ENCODE measurements at regions not wholly inside any gene's neighbourhood (a gene's known extent, or its start where the extent isn't known, plus 50 kb on each side); places are given as distances from the start of the nearest gene placed in this dataset.

DNA sequence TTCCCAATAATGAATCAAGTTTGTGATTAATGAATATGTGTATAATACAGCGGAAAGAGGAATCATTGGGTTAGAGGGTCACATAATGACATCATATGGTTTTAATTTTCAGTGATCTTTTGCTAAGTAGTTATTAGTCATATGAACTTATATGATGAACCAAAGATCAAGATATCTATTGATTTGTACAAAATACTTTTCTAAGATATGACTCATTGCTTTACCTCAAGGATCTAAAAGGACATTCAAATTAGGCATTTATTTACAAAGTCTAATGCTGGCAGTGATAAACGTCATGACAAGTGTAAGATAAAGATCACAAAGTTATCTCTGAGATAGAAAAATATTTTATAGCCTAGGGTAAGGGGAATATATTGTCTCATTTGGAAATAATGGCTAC, 417.8 kb downstream of the RPL10L start:
- Histone ChIP-seq H3K27ac (ENCODE audit: insufficient read depth, low read depth, low read length) (no peak overlapping the region), H3K9me3 (replicated peaks; ENCODE audit: control insufficient read depth, insufficient read depth, low read length) (no peaks in the 10 kb centered on the region), H3K27me3 (ENCODE audit: control insufficient read depth in 2 of 2, insufficient read depth in 2 of 2, low read length in 2 of 2) (no peaks in the 10 kb centered on the region), H3K36me3 (ENCODE audit: control insufficient read depth in 2 of 2, extremely low read depth in 1 of 2, insufficient read depth in 2 of 2, low read length in 2 of 2) (no peaks in the 10 kb centered on the region), H3K4me1 (ENCODE audit: control insufficient read depth, extremely low read depth, insufficient read depth, low read length) (no peaks in the 10 kb centered on the region), H3K4me3 (replicated peaks in 1 of 3; ENCODE audit: insufficient read depth in 1 of 3, low read depth in 1 of 3, low read length in 3 of 3) (no peak overlapping the region), H3K4me2 (ENCODE audit: insufficient read depth, low read length) (no peak overlapping the region), H2AFZ (ENCODE audit: low read depth, low read length) (no peak overlapping the region), H4K20me1 (replicated peaks; ENCODE audit: control insufficient read depth, extremely low read depth, insufficient read depth, low read length) (no peaks in the 10 kb centered on the region), H3K9me1 (replicated peaks; ENCODE audit: control insufficient read depth, extremely low read depth, insufficient read depth, low read length) (no peaks in the 10 kb centered on the region), H3K79me2 (ENCODE audit: control insufficient read depth, insufficient read depth, low read length) (no peaks in the 10 kb centered on the region), H3K9ac (replicated peaks; ENCODE audit: extremely low read depth, insufficient read depth, low read length) (no peak overlapping the region)
- DNase-seq (ENCODE audit: low read depth, low spot score) (no peak), FAIRE-seq (no peak)
- no TSS peak for BruUV-seq (replicated peaks)
- no peak for TF ChIP-seq EZH2 (IDR thresholded peaks at IDR 0.05; ENCODE audit: borderline replicate concordance, low read depth, low read length, severe bottlenecking)
- CTCF ChIA-PET, result no interaction called here
- intact Hi-C loops (cut with micrococcal nuclease), result no loop called here
- POLR2A ChIA-PET, result no interaction called here
- dilution Hi-C loops (cut with MboI; ENCODE audit: extremely low pct_ligation_motif_present, low sequenced_read_pairs), result no loop called here

DNA sequence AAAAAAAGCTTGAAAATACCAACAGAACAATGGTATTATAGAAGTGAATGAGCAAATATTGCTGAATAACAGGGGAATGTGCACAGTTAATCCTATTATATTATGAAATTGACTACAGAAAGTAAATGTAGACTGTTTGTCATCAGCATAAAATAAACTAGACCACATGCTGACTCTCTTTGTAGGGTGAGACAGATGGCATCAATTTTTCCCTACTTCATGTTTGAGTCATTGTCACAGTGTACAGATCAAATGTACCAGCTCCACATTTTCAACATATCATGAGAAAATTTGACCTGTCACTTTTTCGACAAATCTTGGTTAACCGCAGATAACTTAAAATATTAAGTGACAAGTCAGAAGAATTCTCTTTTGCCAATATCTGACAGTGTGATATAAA, 421.0 kb downstream of the RPL10L start:
- no peaks in the 10 kb centered on the region for H3K4me1 ChIP-seq (ENCODE audit: control insufficient read depth, extremely low read depth, insufficient read depth, low read length)
- POLR2A ChIA-PET, result no interaction called here
- no peak overlapping the region for H3K27ac ChIP-seq (ENCODE audit: insufficient read depth, low read depth, low read length)
- intact Hi-C loops (cut with micrococcal nuclease), result no loop called here
- TF ChIP-seq, protein P1, sequence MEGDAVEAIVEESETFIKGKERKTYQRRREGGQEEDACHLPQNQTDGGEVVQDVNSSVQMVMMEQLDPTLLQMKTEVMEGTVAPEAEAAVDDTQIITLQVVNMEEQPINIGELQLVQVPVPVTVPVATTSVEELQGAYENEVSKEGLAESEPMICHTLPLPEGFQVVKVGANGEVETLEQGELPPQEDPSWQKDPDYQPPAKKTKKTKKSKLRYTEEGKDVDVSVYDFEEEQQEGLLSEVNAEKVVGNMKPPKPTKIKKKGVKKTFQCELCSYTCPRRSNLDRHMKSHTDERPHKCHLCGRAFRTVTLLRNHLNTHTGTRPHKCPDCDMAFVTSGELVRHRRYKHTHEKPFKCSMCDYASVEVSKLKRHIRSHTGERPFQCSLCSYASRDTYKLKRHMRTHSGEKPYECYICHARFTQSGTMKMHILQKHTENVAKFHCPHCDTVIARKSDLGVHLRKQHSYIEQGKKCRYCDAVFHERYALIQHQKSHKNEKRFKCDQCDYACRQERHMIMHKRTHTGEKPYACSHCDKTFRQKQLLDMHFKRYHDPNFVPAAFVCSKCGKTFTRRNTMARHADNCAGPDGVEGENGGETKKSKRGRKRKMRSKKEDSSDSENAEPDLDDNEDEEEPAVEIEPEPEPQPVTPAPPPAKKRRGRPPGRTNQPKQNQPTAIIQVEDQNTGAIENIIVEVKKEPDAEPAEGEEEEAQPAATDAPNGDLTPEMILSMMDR (IDR thresholded peaks at IDR 0.05; ENCODE audit: extremely low read depth in 1 of 2, insufficient read depth in 1 of 2, low read depth in 1 of 2, low read length in 2 of 2), result no peak
- TF ChIP-seq JUN (IDR thresholded peaks at IDR 0.05; ENCODE audit: borderline replicate concordance, insufficient read depth, insufficient read length, low read depth) (no peak), POLR2AphosphoS5 (IDR thresholded peaks at IDR 0.05; ENCODE audit: insufficient read depth, low read depth, low read length) (no peak), MYC (IDR thresholded peaks at IDR 0.05; ENCODE audit: low read depth, low read length) (no peak), POLR2A (IDR thresholded peaks at IDR 0.05; ENCODE audit: low read depth, low read length) (no peak), FOS (IDR thresholded peaks at IDR 0.05; ENCODE audit: borderline replicate concordance, insufficient read depth, low read length) (no peak), EZH2 (IDR thresholded peaks at IDR 0.05; ENCODE audit: borderline replicate concordance, low read depth, low read length, severe bottlenecking) (no peak), GATA2 (IDR thresholded peaks at IDR 0.05; ENCODE audit: insufficient read depth, insufficient read length, low read depth, low read length) (no peak)
- TF ChIP-seq, protein P2, sequence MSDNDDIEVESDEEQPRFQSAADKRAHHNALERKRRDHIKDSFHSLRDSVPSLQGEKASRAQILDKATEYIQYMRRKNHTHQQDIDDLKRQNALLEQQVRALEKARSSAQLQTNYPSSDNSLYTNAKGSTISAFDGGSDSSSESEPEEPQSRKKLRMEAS (IDR thresholded peaks at IDR 0.05; ENCODE audit: insufficient read depth, insufficient read length), result no peak
- no peaks in the 10 kb centered on the region for H3K36me3 ChIP-seq (ENCODE audit: control insufficient read depth in 2 of 2, extremely low read depth in 1 of 2, insufficient read depth in 2 of 2, low read length in 2 of 2)
- H3K9me3 ChIP-seq (replicated peaks; ENCODE audit: control insufficient read depth, insufficient read depth, low read length), result no peaks in the 10 kb centered on the region
- no peaks in the 10 kb centered on the region for H4K20me1 ChIP-seq (replicated peaks; ENCODE audit: control insufficient read depth, extremely low read depth, insufficient read depth, low read length)
- H3K4me2 ChIP-seq (ENCODE audit: insufficient read depth, low read length), result no peak overlapping the region
- no peak overlapping the region for H3K4me3 ChIP-seq (replicated peaks in 1 of 3; ENCODE audit: insufficient read depth in 1 of 3, low read depth in 1 of 3, low read length in 3 of 3)
- H3K27me3 ChIP-seq (ENCODE audit: control insufficient read depth in 2 of 2, insufficient read depth in 2 of 2, low read length in 2 of 2), result no peaks in the 10 kb centered on the region
- FAIRE-seq, result no peak
- H2AFZ ChIP-seq (ENCODE audit: low read depth, low read length), result no peak overlapping the region
- DNase-seq (ENCODE audit: low read depth, low spot score), result no peak
- no peaks in the 10 kb centered on the region for H3K79me2 ChIP-seq (ENCODE audit: control insufficient read depth, insufficient read depth, low read length)
- CTCF ChIA-PET, result no interaction called here
- H3K9ac ChIP-seq (replicated peaks; ENCODE audit: extremely low read depth, insufficient read depth, low read length), result no peak overlapping the region
- dilution Hi-C loops (cut with MboI; ENCODE audit: extremely low pct_ligation_motif_present, low sequenced_read_pairs), result no loop called here
- BruUV-seq (replicated peaks), result no TSS peak
- H3K9me1 ChIP-seq (replicated peaks; ENCODE audit: control insufficient read depth, extremely low read depth, insufficient read depth, low read length), result no peaks in the 10 kb centered on the region
